Activated CD8-positive, alpha-beta T cell treated with anti-CD3 and anti-CD28 coated beads for 36 hours (primary cell): ENCODE measurements at regions not wholly inside any gene's neighbourhood (a gene's known extent, or its start where the extent isn't known, plus 50 kb on each side); places are given as distances from the start of the nearest gene placed in this dataset.

Source experiments
- ATAC-seq: fragments of 200-7000 bp; cut with Tn5 transposase; one replicate; pipeline ENCODE4 v1.10.0; 2021; ENCODE audit warnings: mild to moderate bottlenecking, moderate library complexity
- CTCF ChIA-PET: fragments of 350-600 bp; sonication (Branson Sonifier 250); formaldehyde crosslinking; loops from one replicate; lab custom pipeline; 2021; ENCODE audit warnings: antibody characterized with exemption; lab: Charles Lee
- POLR2A ChIA-PET: fragments of 350-600 bp; sonication (Branson Sonifier 250); formaldehyde crosslinking; loops from one replicate; lab custom pipeline; 2021; ENCODE audit warnings: antibody characterized with exemption; lab: Charles Lee
- DNase-seq: peaks from one replicate; pipeline ENCODE4 v3.0.0-alpha.2; 2020
- H3K27ac Mint-ChIP-seq: one replicate; pipeline ENCODE4 v1.8.0; 2021; ENCODE audit warnings: mild to moderate bottlenecking, mixed read lengths
- H3K27me3 Mint-ChIP-seq: one replicate; pipeline ENCODE4 v1.8.0; 2021; ENCODE audit warnings: mixed read lengths
- H3K36me3 Mint-ChIP-seq: one replicate; pipeline ENCODE4 v1.8.0; 2021; ENCODE audit warnings: low read depth, mixed read lengths
- H3K4me1 Mint-ChIP-seq: one replicate; pipeline ENCODE4 v1.8.0; 2021; ENCODE audit warnings: low read depth, mixed read lengths
- H3K4me3 Mint-ChIP-seq: one replicate; pipeline ENCODE4 v1.8.0; 2021; ENCODE audit warnings: mild to moderate bottlenecking, moderate library complexity, mixed read lengths
- H3K9me3 Mint-ChIP-seq: one replicate; pipeline ENCODE4 v1.8.0; 2021; ENCODE audit warnings: mixed read lengths
- intact Hi-C: fragments of 100-400 bp; cut with micrococcal nuclease; formaldehyde crosslinking; loops from one replicate; pipeline ENCODE4 v1.10.0; 2022
- TF ChIP-seq, protein P1 (sequence below): fragments of 200-600 bp; IDR thresholded peaks from one replicate; pipeline ENCODE4 v1.8.0; 2022; ENCODE audit warnings: antibody characterized with exemption, mild to moderate bottlenecking

DNA sequence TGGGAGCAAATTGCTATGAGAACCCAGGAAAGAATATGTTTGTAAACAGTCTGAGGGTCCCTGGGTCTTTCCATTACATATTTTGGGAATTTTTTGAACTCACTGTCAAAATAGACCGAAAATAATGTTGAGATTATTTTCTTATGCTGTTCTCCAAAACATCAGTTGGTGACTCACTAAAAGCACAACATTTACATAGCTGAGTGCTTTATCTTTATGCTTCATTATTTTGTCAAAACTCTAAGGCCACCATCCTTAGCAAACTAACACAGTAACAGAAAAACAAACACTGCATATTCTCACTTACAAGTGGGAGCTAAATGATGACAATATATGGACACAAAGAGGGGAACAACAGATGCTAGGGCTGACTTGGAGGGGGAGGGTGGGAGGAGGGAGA is 459.3 kb downstream of the ADGRL2 start:
- ChIA-PET POLR2A (no interaction called here), CTCF (no interaction called here)
- no peak for DNase-seq
- ATAC-seq: no peak
- TF ChIP-seq, protein P1, sequence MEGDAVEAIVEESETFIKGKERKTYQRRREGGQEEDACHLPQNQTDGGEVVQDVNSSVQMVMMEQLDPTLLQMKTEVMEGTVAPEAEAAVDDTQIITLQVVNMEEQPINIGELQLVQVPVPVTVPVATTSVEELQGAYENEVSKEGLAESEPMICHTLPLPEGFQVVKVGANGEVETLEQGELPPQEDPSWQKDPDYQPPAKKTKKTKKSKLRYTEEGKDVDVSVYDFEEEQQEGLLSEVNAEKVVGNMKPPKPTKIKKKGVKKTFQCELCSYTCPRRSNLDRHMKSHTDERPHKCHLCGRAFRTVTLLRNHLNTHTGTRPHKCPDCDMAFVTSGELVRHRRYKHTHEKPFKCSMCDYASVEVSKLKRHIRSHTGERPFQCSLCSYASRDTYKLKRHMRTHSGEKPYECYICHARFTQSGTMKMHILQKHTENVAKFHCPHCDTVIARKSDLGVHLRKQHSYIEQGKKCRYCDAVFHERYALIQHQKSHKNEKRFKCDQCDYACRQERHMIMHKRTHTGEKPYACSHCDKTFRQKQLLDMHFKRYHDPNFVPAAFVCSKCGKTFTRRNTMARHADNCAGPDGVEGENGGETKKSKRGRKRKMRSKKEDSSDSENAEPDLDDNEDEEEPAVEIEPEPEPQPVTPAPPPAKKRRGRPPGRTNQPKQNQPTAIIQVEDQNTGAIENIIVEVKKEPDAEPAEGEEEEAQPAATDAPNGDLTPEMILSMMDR: no peak
- intact Hi-C loops: no loop called here
- H3K4me1 Mint-ChIP-seq: no peaks in the 10 kb centered on the region
- no peaks in the 10 kb centered on the region for H3K36me3 Mint-ChIP-seq
- no peaks in the 10 kb centered on the region for H3K9me3 Mint-ChIP-seq
- H3K27ac Mint-ChIP-seq: no peak overlapping the region
- H3K4me3 Mint-ChIP-seq: no peak overlapping the region
- no peaks in the 10 kb centered on the region for H3K27me3 Mint-ChIP-seq

DNA sequence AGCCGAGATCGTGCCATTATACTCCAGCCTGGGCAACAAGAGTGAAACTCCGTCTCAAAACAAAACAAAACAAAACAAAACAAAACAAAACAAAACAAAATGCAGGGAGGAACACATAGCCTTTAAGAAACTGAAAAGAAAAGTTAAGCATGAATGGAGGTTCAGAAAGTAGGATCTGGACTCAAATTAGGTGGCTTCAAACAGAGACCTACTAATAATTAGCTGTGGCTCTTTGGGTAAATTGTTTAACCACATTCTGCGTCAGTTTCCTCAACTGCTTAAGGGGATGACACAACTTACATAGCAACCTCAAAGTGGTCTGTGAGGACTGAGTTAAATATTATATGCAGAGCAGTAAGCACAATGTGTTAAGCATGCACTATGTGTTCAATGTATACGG is 458.2 kb downstream of the ADGRL2 start:
- ChIA-PET POLR2A (no interaction called here), CTCF (no interaction called here)

DNA sequence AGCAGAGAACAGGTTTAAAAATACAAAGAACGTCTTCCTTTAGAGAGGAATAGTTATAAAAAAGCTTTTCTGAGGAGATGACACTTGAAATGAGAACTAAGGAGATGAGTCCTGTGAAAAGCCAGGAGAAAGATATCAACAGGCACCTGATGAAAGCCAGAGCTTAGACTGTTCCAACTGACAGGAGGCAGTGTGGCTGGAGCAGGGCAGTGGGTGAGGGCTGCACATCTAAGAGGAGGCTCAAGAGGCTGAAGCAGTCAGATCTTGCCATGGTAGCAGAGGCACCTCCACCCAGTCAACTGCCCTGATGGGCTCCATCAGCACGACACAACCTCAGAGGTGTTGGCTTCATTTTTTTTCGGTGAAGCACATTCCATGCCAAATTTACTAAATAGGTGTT is 445.3 kb downstream of the ADGRL2 start:
- TF ChIP-seq, protein P1: no peak
- Mint-ChIP-seq H3K27me3 (no peaks in the 10 kb centered on the region), H3K27ac (no peak overlapping the region), H3K36me3 (no peaks in the 10 kb centered on the region), H3K9me3 (peaks cover 4% of the 10 kb centered on the region), H3K4me3 (no peak overlapping the region), H3K4me1 (no peaks in the 10 kb centered on the region)
- DNase-seq (no peak), ATAC-seq (no peak)
- POLR2A ChIA-PET: no interaction called here
- CTCF ChIA-PET: no interaction called here
- intact Hi-C loops: no loop called here

More for the DNA sequence above, 458.2 kb downstream of the ADGRL2 start:
- TF ChIP-seq, protein P1: no peak
- no peaks in the 10 kb centered on the region for H3K9me3 Mint-ChIP-seq
- no peak overlapping the region for H3K27ac Mint-ChIP-seq
- DNase-seq: no peak
- intact Hi-C loops: no loop called here
- no peaks in the 10 kb centered on the region for H3K36me3 Mint-ChIP-seq
- no peak overlapping the region for H3K4me3 Mint-ChIP-seq
- H3K4me1 Mint-ChIP-seq: no peaks in the 10 kb centered on the region
- no peak for ATAC-seq
- no peaks in the 10 kb centered on the region for H3K27me3 Mint-ChIP-seq

DNA sequence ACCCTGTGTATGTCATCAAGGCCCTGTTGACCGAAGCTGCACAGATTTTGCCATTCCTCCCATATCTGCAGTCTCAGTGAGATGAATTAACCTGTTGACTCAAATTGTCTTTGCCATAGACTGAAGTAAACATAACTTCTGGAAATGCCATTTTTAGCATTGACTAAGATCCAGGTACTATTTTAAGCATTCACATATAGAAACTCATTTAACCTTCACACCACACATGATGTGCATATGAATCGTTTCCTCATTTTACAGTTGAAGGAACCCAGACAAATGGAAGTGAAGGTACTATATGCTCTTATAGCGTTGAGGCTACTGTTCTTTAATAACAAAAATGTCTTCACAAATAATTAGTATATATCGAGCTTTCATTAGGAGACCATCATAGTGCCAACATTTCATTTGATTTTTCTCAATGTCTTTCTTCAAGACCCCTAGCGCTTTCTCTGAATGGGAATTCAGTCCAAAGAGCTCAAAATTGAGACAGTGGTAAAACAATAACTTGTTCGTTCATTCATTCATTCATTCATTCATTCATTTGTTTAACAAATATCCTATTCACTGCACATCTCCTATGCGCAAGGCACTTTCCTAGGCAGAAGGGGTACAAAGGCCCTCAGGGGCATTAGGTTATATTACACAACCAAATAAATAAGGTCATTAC is 444.7 kb downstream of the ADGRL2 start:
- ChIA-PET CTCF (no interaction called here), POLR2A (no interaction called here)
- H3K4me1 Mint-ChIP-seq: no peaks in the 10 kb centered on the region
- H3K9me3 Mint-ChIP-seq: peaks cover 4% of the 10 kb centered on the region
- TF ChIP-seq, protein P1: no peak
- DNase-seq (no peak), ATAC-seq (no peak)
- H3K27ac Mint-ChIP-seq: no peak overlapping the region
- no peaks in the 10 kb centered on the region for H3K27me3 Mint-ChIP-seq
- no peak overlapping the region for H3K4me3 Mint-ChIP-seq
- H3K36me3 Mint-ChIP-seq: no peaks in the 10 kb centered on the region
- intact Hi-C loops: no loop called here

DNA sequence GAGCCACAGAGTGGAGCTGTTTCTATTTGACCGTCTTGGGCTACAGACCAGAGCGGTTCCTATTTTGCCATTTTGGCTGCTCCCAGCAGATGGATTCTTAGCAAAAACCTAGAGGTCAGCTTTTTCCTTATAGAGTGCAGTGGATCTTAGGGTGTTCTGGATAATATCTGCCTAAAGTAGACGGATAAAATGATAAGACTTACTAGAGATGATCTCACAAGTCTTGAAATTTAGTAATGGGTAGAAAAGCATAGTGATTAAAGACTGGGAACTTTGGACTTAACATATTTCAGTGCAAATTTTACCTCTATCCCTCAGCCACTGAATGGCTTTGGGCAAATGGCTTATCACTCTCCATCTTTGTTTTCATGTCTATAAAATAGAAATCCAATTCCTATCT is 439.8 kb downstream of the ADGRL2 start:
- Mint-ChIP-seq H3K36me3 (no peaks in the 10 kb centered on the region), H3K4me3 (no peak overlapping the region), H3K27ac (no peak overlapping the region), H3K9me3 (peaks cover 4% of the 10 kb centered on the region), H3K4me1 (no peaks in the 10 kb centered on the region), H3K27me3 (no peaks in the 10 kb centered on the region)
- ATAC-seq: no peak
- intact Hi-C loops: no loop called here
- CTCF ChIA-PET: no interaction called here
- TF ChIP-seq, protein P1: no peak
- POLR2A ChIA-PET: no interaction called here
- no peak for DNase-seq
